Mesendoderm (in vitro differentiated cells): ENCODE measurements at regions not wholly inside any gene's neighbourhood (a gene's known extent, or its start where the extent isn't known, plus 50 kb on each side); places are given as distances from the start of the nearest gene placed in this dataset.

Experiments used
- DNase-seq: peaks from one replicate; pipeline ENCODE4 v3.0.0; 2013
- H2AK5ac ChIP-seq: 2 replicates; pipeline ENCODE4 v1.6.1; 2013; ENCODE audit warnings: low read length, inconsistent platforms
- H2BK120ac ChIP-seq: 2 replicates; pipeline ENCODE4 v1.6.1; 2013; ENCODE audit warnings: low read depth, mild to moderate bottlenecking, low read length, moderate library complexity, mixed read lengths
- H2BK15ac ChIP-seq: replicated peaks from 2 replicates; pipeline ENCODE4 v1.6.1; 2013; ENCODE audit warnings: low read depth, mild to moderate bottlenecking, moderate library complexity
- H2BK5ac ChIP-seq: 2 replicates; pipeline ENCODE4 v1.6.1; 2013; ENCODE audit warnings: low read length, inconsistent platforms
- H3K18ac ChIP-seq: 2 replicates; pipeline ENCODE4 v1.6.1; 2013; ENCODE audit warnings: mild to moderate bottlenecking, low read length, mixed read lengths
- H3K23ac ChIP-seq: one replicate; pipeline ENCODE4 v1.6.1; 2013; ENCODE audit warnings: low read length
- H3K27ac ChIP-seq: 2 replicates; pipeline ENCODE4 v1.5.1; 2013; ENCODE audit warnings: low read depth, mild to moderate bottlenecking, inconsistent platforms, low read length, moderate library complexity
- H3K27me3 ChIP-seq: 2 replicates; pipeline ENCODE4 v1.6.1; 2013; ENCODE audit warnings: low read length, control low read depth, mild to moderate bottlenecking, inconsistent platforms; ENCODE audit not compliant: insufficient read depth, poor library complexity
- H3K36me3 ChIP-seq: 2 replicates; pipeline ENCODE4 v1.6.1; 2013; ENCODE audit warnings: low read length, inconsistent platforms; ENCODE audit not compliant: control insufficient read depth, insufficient read depth
- H3K4ac ChIP-seq: one replicate; pipeline ENCODE4 v1.6.1; 2013; ENCODE audit warnings: low read depth, mild to moderate bottlenecking, low read length, moderate library complexity
- H3K4me1 ChIP-seq: 2 replicates; pipeline ENCODE4 v1.6.1; 2013; ENCODE audit warnings: low read depth, low read length, inconsistent platforms; ENCODE audit not compliant: control insufficient read depth
- H3K4me2 ChIP-seq: 2 replicates; pipeline ENCODE4 v1.6.1; 2013; ENCODE audit warnings: low read length
- H3K4me3 ChIP-seq: 2 replicates; pipeline ENCODE4 v1.5.1; 2013; ENCODE audit warnings: mild to moderate bottlenecking, low read length
- H3K56ac ChIP-seq: one replicate; pipeline ENCODE4 v1.6.1; 2013; ENCODE audit warnings: low read length
- H3K79me1 ChIP-seq: 2 replicates; pipeline ENCODE4 v1.6.1; 2013; ENCODE audit warnings: low read length, inconsistent platforms
- H3K79me2 ChIP-seq: 2 replicates; pipeline ENCODE4 v1.6.1; 2013; ENCODE audit warnings: mild to moderate bottlenecking, low read length; ENCODE audit not compliant: control insufficient read depth, insufficient read depth
- H3K9ac ChIP-seq: 2 replicates; pipeline ENCODE4 v1.6.1; 2013; ENCODE audit warnings: low read length, inconsistent platforms
- H4K5ac ChIP-seq: one replicate; pipeline ENCODE4 v1.6.1; 2013; ENCODE audit warnings: low read length
- H4K8ac ChIP-seq: one replicate; pipeline ENCODE4 v1.6.1; 2013; ENCODE audit warnings: low read depth, mild to moderate bottlenecking, control low read depth, low read length, moderate library complexity
- WGBS: extraction: QIAGEN DNeasy Blood & Tissue Kit; methylation state at CpG from one replicate; pipeline ENCODE4 v1.1.7; 2013; ENCODE audit warnings: low lambda C conversion rate, missing lambda C conversion rate; ENCODE audit not compliant: insufficient coverage; ENCODE audit errors: extremely low coverage; 5-methylcytosine and 5-hydroxymethylcytosine counted together

GRCh38 chr1:5802606-5803005 is 189.6 kb downstream of the NPHP4 start:
- H4K8ac ChIP-seq = no peak overlapping the region
- H3K27me3 ChIP-seq = no peaks in the 10 kb centered on the region
- H4K5ac ChIP-seq = no peak overlapping the region
- H3K56ac ChIP-seq = no peak overlapping the region
- no CpG with 5 or more reads among the region's 1 CpG for WGBS
- H2BK120ac ChIP-seq = no peak overlapping the region
- H2AK5ac ChIP-seq = no peak overlapping the region
- no peak overlapping the region for H3K18ac ChIP-seq
- no peak overlapping the region for H2BK5ac ChIP-seq
- H3K9ac ChIP-seq = no peak overlapping the region
- no peak overlapping the region for H3K4ac ChIP-seq
- H3K23ac ChIP-seq = no peak overlapping the region
- H3K4me3 ChIP-seq = no peak overlapping the region
- H3K36me3 ChIP-seq = no peaks in the 10 kb centered on the region
- no peak overlapping the region for H3K4me2 ChIP-seq
- no peak overlapping the region for H2BK15ac ChIP-seq
- H3K27ac ChIP-seq = no peak overlapping the region
- no peaks in the 10 kb centered on the region for H3K79me1 ChIP-seq
- DNase-seq = no peak
- H3K4me1 ChIP-seq = no peaks in the 10 kb centered on the region
- H3K79me2 ChIP-seq = no peaks in the 10 kb centered on the region

GRCh38 chr1:5798904-5799303 is 193.3 kb downstream of the NPHP4 start:
- Histone ChIP-seq H3K18ac (no peak overlapping the region), H3K23ac (no peak overlapping the region), H3K27ac (no peak overlapping the region), H3K27me3 (no peaks in the 10 kb centered on the region), H3K9ac (no peak overlapping the region), H2BK120ac (no peak overlapping the region), H3K4ac (no peak overlapping the region), H3K56ac (no peak overlapping the region), H2AK5ac (no peak overlapping the region), H3K4me1 (no peaks in the 10 kb centered on the region), H3K79me1 (no peaks in the 10 kb centered on the region), H3K79me2 (no peaks in the 10 kb centered on the region), H3K36me3 (no peaks in the 10 kb centered on the region), H4K8ac (no peak overlapping the region), H2BK15ac (no peak overlapping the region), H2BK5ac (no peak overlapping the region), H3K4me3 (no peak overlapping the region), H3K4me2 (no peak overlapping the region), H4K5ac (no peak overlapping the region)
- DNase-seq = no peak
- WGBS = no CpG with 5 or more reads among the region's 7 CpGs

- H3K18ac ChIP-seq = no peak overlapping the region
- H4K8ac ChIP-seq = no peak overlapping the region
- WGBS = no CpG with 5 or more reads among the region's 13 CpGs
- no peak overlapping the region for H2BK5ac ChIP-seq
- H3K79me1 ChIP-seq = no peaks in the 10 kb centered on the region
- H2AK5ac ChIP-seq = no peak overlapping the region
- no peak overlapping the region for H3K4me3 ChIP-seq
- H3K27ac ChIP-seq = no peak overlapping the region
- H3K79me2 ChIP-seq = no peaks in the 10 kb centered on the region
- H3K36me3 ChIP-seq = no peaks in the 10 kb centered on the region
- H3K4me2 ChIP-seq = no peak overlapping the region
- H3K27me3 ChIP-seq = no peaks in the 10 kb centered on the region
- H3K4me1 ChIP-seq = no peaks in the 10 kb centered on the region
- no peak overlapping the region for H3K4ac ChIP-seq
- H4K5ac ChIP-seq = no peak overlapping the region
- H3K23ac ChIP-seq = no peak overlapping the region
- no peak overlapping the region for H3K9ac ChIP-seq
- H2BK120ac ChIP-seq = no peak overlapping the region
- H3K56ac ChIP-seq = no peak overlapping the region
- DNase-seq = peak; percentile 47
- no peak overlapping the region for H2BK15ac ChIP-seq
Observed at GRCh38 chr1:5798151-5798730, 194.0 kb downstream of the NPHP4 start.

- no peak overlapping the region for H3K9ac ChIP-seq
- no peaks in the 10 kb centered on the region for H3K27me3 ChIP-seq
- H3K23ac ChIP-seq = no peak overlapping the region
- H3K27ac ChIP-seq = no peak overlapping the region
- H2BK15ac ChIP-seq = no peak overlapping the region
- H3K79me1 ChIP-seq = no peaks in the 10 kb centered on the region
- H3K18ac ChIP-seq = no peak overlapping the region
- no peak overlapping the region for H3K56ac ChIP-seq
- no CpG with 5 or more reads among the region's 2 CpGs for WGBS
- H3K4ac ChIP-seq = no peak overlapping the region
- no peaks in the 10 kb centered on the region for H3K79me2 ChIP-seq
- no peak overlapping the region for H2BK5ac ChIP-seq
- H3K36me3 ChIP-seq = no peaks in the 10 kb centered on the region
- H4K8ac ChIP-seq = no peak overlapping the region
- H2BK120ac ChIP-seq = no peak overlapping the region
- no peaks in the 10 kb centered on the region for H3K4me1 ChIP-seq
- no peak overlapping the region for H4K5ac ChIP-seq
- no peak overlapping the region for H2AK5ac ChIP-seq
- no peak overlapping the region for H3K4me2 ChIP-seq
- DNase-seq = no peak
- no peak overlapping the region for H3K4me3 ChIP-seq
Observed at GRCh38 chr1:5796028-5796427, 196.2 kb downstream of the NPHP4 start.

- Histone ChIP-seq H3K36me3 (no peaks in the 10 kb centered on the region), H3K27me3 (no peaks in the 10 kb centered on the region), H4K5ac (no peak overlapping the region), H3K4me1 (no peaks in the 10 kb centered on the region), H2BK15ac (no peak overlapping the region), H2BK120ac (no peak overlapping the region), H3K23ac (no peak overlapping the region), H3K79me1 (no peaks in the 10 kb centered on the region), H3K9ac (no peak overlapping the region), H4K8ac (no peak overlapping the region), H3K79me2 (no peaks in the 10 kb centered on the region), H3K4me2 (no peak overlapping the region), H3K18ac (no peak overlapping the region), H3K4ac (no peak overlapping the region), H3K4me3 (no peak overlapping the region), H3K56ac (no peak overlapping the region), H3K27ac (no peak overlapping the region), H2BK5ac (no peak overlapping the region), H2AK5ac (no peak overlapping the region)
- WGBS = no CpG with 5 or more reads among the region's 7 CpGs
- DNase-seq = no peak
Observed at GRCh38 chr1:5794279-5794678, 197.9 kb downstream of the NPHP4 start.

GRCh38 chr1:5793516-5793915 is 198.7 kb downstream of the NPHP4 start:
- Histone ChIP-seq H2AK5ac (no peak overlapping the region), H3K56ac (no peak overlapping the region), H2BK120ac (no peak overlapping the region), H3K4me2 (no peak overlapping the region), H4K5ac (no peak overlapping the region), H4K8ac (no peak overlapping the region), H3K23ac (no peak overlapping the region), H3K79me1 (no peaks in the 10 kb centered on the region), H3K27me3 (no peaks in the 10 kb centered on the region), H3K4me1 (no peaks in the 10 kb centered on the region), H3K27ac (no peak overlapping the region), H3K36me3 (no peaks in the 10 kb centered on the region), H2BK5ac (no peak overlapping the region), H3K4ac (no peak overlapping the region), H3K79me2 (no peaks in the 10 kb centered on the region), H3K4me3 (no peak overlapping the region), H3K9ac (no peak overlapping the region), H3K18ac (no peak overlapping the region), H2BK15ac (no peak overlapping the region)
- no CpG with 5 or more reads among the region's 4 CpGs for WGBS
- no peak for DNase-seq
